Activated naive CD4-positive, alpha-beta T cell treated with anti-CD3 and anti-CD28 coated beads, Interleukin-2, amount 50 U/mL, for 72 hours (primary cell): ENCODE measurements at regions not wholly inside any gene's neighbourhood (a gene's known extent, or its start where the extent isn't known, plus 50 kb on each side); places are given as distances from the start of the nearest gene placed in this dataset.
"Not testable (repeated sequence)": the region's sequence is repeated elsewhere in the genome, so short reads cannot be mapped to it uniquely, and the experiment has no call there.

Experiments used
- ATAC-seq, 2 donors: fragments of 150-1000 bp; cut with Tn5 transposase; 2 replicates each; pipeline ENCODE4 v1.10.0; 2021; ENCODE audit warnings: mild to moderate bottlenecking in 2 of 2, moderate library complexity in 2 of 2
- DNase-seq, 2 donors: peaks; one replicate each; pipeline ENCODE4 v3.0.0; 2021 to 2022; ENCODE audit warnings: low spot score in 2 of 2
- H3K27ac Mint-ChIP-seq, 2 donors: one replicate each; pipeline ENCODE4 v1.8.0; 2022; ENCODE audit warnings: mild to moderate bottlenecking in 2 of 2, mixed read lengths in 2 of 2
- H3K36me3 Mint-ChIP-seq, 2 donors: one replicate each; pipeline ENCODE4 v1.8.0; 2022; ENCODE audit warnings: mixed read lengths in 2 of 2
- H3K9me3 Mint-ChIP-seq, 2 donors: one replicate each; pipeline ENCODE4 v1.8.0; 2022; ENCODE audit warnings: mixed read lengths in 2 of 2

GRCh38 chr4:109378511-109378910, 55.1 kb upstream of the SEC24B start:
- DNase-seq: no peak
- H3K36me3 Mint-ChIP-seq: no peaks in the 10 kb centered on the region
- H3K9me3 Mint-ChIP-seq: no peaks in the 10 kb centered on the region
- H3K27ac Mint-ChIP-seq: no peak overlapping the region
- ATAC-seq: no peak

DNA sequence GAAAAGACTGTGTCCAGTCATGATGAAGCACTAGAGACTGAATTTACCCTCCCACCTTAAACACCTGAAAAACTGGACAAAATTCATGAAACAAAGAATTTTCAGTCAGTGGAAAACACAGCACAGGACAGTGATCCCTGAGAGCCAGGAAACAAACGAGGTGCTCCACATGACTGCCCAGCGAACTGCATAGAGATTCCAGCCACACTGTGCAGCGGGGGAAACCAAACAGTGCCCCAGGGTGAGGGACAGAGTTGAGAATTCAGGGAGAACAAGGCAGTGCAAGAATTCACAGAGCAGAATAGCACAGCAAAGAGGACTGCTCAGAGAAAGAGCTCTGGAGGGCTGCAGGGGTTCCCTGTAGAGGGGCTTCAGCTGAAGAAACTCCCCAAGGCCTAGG, 55.5 kb upstream of the SEC24B start:
- Mint-ChIP-seq H3K27ac (no peak overlapping the region), H3K9me3 (no peaks in the 10 kb centered on the region), H3K36me3 (no peaks in the 10 kb centered on the region)
- ATAC-seq: no peak
- no peak for DNase-seq

DNA sequence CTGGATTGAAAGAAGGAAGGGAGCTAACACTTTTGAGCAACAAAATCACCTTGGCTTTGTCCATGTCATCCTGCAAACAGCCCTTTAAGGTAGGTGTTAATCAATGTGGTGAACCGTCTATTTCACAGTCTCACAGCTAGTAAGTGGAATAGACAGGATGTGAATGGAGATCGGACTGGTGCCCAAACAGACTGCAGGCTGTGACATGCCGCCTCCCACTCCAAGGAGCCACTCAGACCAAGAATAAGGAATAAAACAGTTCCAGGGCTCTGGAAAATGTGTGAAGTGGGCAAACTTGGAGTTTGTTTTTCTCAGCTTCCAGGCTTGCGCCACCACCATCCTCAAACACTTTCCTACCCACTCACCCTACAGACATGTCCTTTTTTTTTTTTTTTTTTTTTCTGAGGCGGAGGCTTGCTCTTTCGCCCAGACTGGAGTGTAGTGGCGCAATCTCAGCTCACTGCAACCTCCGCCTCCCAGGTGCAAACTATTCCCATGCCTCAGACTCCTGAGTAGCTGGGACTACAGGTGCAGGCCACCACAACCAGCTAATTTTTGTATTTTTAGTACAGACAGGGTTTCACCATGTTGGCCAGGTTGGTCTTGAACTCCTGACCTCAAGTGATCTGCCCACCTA, 57.7 kb upstream of the SEC24B start:
- H3K36me3 Mint-ChIP-seq: no peaks in the 10 kb centered on the region
- no peak for ATAC-seq
- H3K27ac Mint-ChIP-seq: peak overlapping the region in 1 of 2 donors; percentile 57
- H3K9me3 Mint-ChIP-seq: no peaks in the 10 kb centered on the region
- no peak for DNase-seq

DNA sequence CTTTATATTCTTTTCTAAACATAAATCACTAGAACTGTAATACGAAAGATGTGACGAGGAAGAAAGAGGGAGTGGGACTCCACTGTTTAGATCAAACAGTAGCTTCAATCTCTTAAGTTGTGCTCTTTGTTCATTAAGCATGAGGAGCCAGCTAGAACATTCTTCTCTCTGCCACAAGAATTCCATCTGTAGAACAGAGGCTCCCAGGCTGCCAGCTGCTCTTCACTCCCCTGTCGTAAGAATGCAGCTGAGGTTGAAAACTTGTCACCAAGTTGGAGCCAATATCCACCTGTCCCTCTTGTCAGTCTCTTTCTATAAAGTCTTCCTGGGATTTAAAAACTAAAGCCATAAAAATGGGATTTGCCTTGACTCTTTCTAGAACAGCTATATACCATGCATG, 65.0 kb upstream of the SEC24B start:
- H3K9me3 Mint-ChIP-seq: no peaks in the 10 kb centered on the region
- DNase-seq (no peak), ATAC-seq (no peak)
- H3K27ac Mint-ChIP-seq: no peak overlapping the region
- no peaks in the 10 kb centered on the region for H3K36me3 Mint-ChIP-seq

GRCh38 chr4:109365939-109366338, 63.5 kb upstream of the COL25A1 start:
- no peaks in the 10 kb centered on the region for H3K36me3 Mint-ChIP-seq
- DNase-seq (no peak), ATAC-seq (no peak)
- H3K9me3 Mint-ChIP-seq: no peaks in the 10 kb centered on the region
- H3K27ac Mint-ChIP-seq: no peak overlapping the region

GRCh38 chr4:109365297-109365696, 62.8 kb upstream of the COL25A1 start:
- not testable (repeated sequence) for DNase-seq, H3K27ac Mint-ChIP-seq, ATAC-seq, H3K36me3 Mint-ChIP-seq, H3K9me3 Mint-ChIP-seq

DNA sequence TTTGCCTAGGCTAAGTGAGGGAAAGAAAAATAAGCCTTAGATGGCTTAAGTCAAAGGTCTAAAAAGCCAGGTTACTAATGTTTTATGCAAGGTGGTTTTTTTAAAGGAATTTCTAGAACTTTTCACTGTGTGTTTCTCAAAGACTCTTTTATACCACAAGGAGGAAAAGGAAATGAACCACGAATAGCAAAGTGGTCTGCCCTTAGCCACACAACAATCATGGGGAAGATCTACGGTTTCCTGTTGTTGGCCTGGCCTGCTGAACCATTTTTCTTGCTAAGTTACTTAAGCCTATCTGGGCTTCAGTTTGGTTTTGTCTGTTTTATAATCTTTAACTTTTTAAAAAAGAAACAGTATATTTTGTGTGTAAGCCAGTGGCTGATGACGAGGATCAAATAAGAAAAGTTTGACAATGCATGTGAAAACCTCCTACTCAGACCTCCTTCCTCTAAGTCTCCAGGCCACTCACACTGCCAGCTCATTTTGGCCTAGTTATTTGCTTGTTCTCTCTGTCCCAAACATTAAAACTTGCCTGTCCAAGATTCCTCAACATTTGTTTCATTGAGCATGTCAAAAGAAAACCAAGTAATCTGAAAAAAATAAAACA, 56.7 kb upstream of the COL25A1 start:
- H3K9me3 Mint-ChIP-seq: no peaks in the 10 kb centered on the region
- no peak overlapping the region for H3K27ac Mint-ChIP-seq
- ATAC-seq (peak; percentile 40 to 54), DNase-seq (no peak)
- H3K36me3 Mint-ChIP-seq: no peaks in the 10 kb centered on the region

- Mint-ChIP-seq H3K27ac (no peak overlapping the region), H3K9me3 (no peaks in the 10 kb centered on the region)
- no peak for ATAC-seq
These were observed 53.4 kb upstream of the COL25A1 start for GRCh38 chr4:109355835-109356234.

GRCh38 chr4:109352941-109353340, 50.5 kb upstream of the COL25A1 start:
- no peak overlapping the region for H3K27ac Mint-ChIP-seq

More at GRCh38 chr4:109355835-109356234, 53.4 kb upstream of the COL25A1 start:
- H3K36me3 Mint-ChIP-seq: no peaks in the 10 kb centered on the region
- no peak for DNase-seq

More at GRCh38 chr4:109352941-109353340, 50.5 kb upstream of the COL25A1 start:
- Mint-ChIP-seq H3K36me3 (no peaks in the 10 kb centered on the region), H3K9me3 (no peaks in the 10 kb centered on the region)
- ATAC-seq: no peak
- DNase-seq: no peak
